GM12872 (cell line): ENCODE measurements at regions not wholly inside any gene's neighbourhood (a gene's known extent, or its start where the extent isn't known, plus 50 kb on each side); places are given as distances from the start of the nearest gene placed in this dataset.
A peak's percentile ranks its signal among the peaks of the same experiment; 100 is the strongest.

ENCODE experiments used
- TF ChIP-seq, protein P1 (sequence below): IDR thresholded peaks from 3 replicates; pipeline ENCODE4 v1.5.1; 2011; ENCODE audit warnings: low read depth, mild to moderate bottlenecking, low read length, moderate library complexity; ENCODE audit not compliant: insufficient read depth

DNA sequence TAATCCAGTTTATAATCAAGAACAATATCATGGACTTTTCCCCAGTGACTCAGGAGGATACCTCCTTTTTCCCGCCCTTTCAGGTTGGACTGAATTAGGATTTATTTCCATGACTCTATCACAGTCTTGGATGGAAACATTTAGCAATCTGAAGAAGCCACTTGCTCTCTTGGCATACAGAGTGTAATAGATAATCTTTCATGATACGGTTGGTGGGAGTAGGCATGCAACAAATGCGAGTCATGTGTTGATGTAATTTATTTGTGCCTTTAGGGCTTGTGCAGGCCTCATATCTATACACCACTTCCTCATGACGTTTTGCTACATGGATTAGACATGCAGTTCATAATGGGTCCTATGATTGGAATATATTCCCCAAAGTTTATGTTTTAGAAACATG lies 54.2 kb upstream of the MCTP2 start:
- TF ChIP-seq, protein P1, sequence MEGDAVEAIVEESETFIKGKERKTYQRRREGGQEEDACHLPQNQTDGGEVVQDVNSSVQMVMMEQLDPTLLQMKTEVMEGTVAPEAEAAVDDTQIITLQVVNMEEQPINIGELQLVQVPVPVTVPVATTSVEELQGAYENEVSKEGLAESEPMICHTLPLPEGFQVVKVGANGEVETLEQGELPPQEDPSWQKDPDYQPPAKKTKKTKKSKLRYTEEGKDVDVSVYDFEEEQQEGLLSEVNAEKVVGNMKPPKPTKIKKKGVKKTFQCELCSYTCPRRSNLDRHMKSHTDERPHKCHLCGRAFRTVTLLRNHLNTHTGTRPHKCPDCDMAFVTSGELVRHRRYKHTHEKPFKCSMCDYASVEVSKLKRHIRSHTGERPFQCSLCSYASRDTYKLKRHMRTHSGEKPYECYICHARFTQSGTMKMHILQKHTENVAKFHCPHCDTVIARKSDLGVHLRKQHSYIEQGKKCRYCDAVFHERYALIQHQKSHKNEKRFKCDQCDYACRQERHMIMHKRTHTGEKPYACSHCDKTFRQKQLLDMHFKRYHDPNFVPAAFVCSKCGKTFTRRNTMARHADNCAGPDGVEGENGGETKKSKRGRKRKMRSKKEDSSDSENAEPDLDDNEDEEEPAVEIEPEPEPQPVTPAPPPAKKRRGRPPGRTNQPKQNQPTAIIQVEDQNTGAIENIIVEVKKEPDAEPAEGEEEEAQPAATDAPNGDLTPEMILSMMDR = no peak

DNA sequence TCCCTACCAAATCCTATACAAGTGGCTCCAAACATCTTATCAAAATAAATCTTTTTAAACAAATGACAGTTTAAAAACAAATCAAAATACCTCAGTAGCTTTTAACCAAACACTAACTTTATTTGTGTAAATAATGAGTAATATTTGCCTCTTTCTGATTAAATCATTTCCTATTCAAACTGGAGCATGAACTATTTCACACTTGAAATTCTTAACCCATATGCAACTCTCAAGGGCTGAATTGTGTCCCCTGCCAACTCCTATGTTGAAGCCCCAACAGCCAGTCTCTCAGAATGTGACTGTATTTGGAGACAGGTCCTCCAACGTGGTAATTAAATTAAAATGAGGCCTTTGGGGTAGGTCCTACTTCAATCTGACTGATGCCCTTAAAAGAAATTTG lies 55.9 kb upstream of the MCTP2 start:
- TF ChIP-seq, protein P1 = no peak

DNA sequence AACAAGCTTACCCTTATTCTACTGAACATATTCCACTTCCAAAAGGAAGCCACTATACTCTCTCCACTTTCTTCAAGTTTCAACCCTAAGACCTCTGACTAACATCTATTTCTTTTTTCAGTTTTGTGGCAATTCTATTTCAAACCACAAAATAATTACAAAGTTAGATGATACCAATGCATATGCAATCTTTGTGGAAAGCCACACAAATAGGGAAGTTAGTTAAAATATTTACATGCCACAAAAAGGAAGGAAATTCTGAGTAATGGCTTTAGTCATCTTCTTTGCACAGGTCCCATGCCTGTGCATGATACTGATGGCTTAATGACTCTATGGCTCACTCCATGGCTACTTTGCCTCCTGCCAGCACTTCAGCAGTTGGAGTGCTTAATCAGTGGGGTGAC lies 57.0 kb upstream of the MCTP2 start:
- TF ChIP-seq, protein P1 = no peak

DNA sequence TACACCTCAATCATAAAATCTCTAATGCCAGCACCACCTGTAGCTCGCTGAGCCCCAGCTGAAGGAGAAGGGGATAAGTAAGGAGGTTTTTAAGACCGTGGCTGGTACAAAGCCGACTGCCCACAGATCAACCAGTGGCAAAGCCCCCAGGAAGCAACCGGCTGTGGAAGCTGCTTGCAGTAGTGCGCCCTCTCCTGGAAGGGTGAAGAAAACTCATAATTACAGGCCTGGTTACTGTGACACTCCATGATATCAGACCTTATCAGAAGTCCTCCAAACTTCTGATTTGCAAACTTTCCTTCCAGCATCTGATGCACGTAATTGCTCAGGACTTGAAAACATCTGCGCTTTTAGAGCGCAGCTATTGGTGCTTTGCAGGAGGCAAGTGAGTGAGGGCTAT lies 63.1 kb upstream of the MCTP2 start:
- TF ChIP-seq, protein P1 = peak; percentile 59

DNA sequence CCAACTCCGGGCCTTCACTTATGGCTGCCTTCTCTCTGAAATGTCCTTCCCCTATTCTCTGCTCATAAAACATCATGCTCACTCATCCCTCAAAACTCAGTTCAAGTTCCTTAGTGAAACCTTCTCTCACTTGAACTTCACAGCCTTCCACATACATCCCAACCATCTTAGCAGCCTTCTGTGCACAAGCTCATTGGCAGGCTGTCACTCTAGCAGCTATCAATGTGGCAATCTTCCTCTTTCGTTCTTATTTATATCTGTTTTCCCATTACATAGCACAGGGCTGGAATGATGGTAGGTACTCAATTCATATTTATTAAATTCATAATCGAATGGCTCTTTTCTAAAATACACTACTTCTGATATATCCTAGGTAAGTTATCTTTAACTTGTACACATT lies 66.4 kb upstream of the MCTP2 start:
- TF ChIP-seq, protein P1 = no peak

DNA sequence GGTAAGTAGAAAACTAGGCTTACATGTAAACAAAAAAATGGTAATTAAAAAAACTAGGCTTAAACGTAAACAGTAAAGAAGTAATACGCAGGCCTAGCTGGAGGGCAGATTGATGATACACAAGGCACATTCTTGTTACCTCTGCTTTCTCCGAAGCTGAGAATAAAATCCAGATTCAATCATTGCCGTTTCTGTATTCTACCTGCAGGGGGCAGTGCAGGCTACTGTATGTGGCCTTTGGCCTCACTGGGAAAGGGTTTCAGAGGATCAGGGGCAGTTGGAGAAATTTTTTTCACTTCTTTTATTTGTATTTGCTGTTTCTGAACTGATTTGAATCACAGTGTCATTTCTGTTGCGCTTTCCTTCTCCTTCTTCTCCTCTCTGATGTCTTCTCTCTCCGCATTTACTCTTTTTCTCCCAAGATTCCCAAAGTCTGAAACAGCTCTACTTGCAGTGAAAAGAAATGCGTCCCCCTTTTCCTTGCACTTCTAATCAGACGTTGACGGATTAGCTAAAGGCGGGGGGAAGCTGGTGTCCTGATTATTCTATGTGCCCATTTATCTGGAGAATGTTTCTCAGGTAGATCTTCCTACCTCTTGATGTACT lies 67.1 kb upstream of the MCTP2 start:
- TF ChIP-seq, protein P1 = peak; percentile 79

DNA sequence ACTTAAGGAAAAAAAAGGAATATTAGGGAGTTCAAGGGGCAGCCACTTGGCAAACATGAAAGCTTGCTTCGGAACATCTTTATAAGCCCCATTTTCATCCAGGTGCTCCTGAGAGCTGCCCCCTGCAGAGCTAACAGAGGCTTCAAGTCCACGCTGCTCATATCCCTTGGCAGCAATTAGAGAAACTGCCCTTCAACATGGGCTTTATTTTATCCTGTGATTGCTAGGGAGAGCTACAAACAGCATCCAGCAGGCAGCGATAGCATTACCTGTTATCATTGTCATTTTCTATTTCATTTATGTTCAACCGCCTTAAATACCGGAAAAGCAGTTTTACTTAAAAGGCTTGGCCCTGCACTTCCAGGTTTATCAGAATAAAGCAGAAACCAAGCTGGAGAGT lies 68.4 kb upstream of the MCTP2 start:
- TF ChIP-seq, protein P1 = no peak
